ENCODE measurements at regions not wholly inside any gene's neighbourhood (a gene's known extent, or its start where the extent isn't known, plus 50 kb on each side); places are given as distances from the start of the nearest gene placed in this dataset.

DNA sequence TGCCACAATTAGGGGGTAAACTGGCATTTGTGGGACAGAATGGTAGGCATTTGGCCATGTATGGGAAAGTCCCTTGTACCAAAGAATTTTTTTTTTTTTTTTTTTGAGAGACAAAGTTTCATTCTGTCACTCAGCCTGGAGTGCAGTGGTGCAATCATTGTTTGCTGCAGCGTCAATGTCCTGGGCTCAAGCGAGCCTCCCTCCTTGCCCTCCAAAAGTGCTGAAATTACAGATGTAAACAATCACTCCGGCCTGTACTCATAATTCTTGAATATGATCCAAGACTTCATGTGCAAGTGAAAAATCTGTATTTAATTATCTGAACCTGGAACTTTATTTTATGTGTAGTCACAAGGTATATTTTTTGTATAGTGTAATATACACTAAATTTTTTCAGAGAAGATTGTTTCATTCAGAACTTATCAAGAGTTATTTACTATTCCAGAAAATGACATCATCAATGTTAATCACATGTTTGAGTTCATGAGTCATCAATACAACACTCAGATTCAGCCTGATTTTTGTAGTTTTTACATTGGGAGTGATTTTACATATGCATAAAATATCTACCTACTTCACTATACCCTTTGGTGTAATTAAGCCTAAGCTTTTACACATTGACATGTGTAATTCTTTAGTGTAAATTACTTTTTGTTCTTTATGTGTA, 138.7 kb upstream of the L3MBTL4 start:
- no peak overlapping the region for H3K56ac ChIP-seq (ENCODE audit: low read length)
- no peak overlapping the region for H3K9ac ChIP-seq (ENCODE audit: low read length)
- no peak overlapping the region for H4K8ac ChIP-seq (ENCODE audit: low read depth, low read length)
- no peak overlapping the region for H3K4me2 ChIP-seq (ENCODE audit: low read length)
- no peak overlapping the region for H4K5ac ChIP-seq (ENCODE audit: low read length)
- no peak overlapping the region for H3K27ac ChIP-seq (ENCODE audit: low read depth, low read length)
- no peak overlapping the region for H3K4me3 ChIP-seq (ENCODE audit: low read length)
- no CpG with 5 or more reads among the region's 3 CpGs for WGBS (ENCODE audit: extremely low coverage, insufficient coverage, low lambda C conversion rate)
- no peaks in the 10 kb centered on the region for H3K79me1 ChIP-seq (ENCODE audit: low read length)
- no peak overlapping the region for H2BK120ac ChIP-seq (ENCODE audit: low read depth, low read length)
- H2AK5ac ChIP-seq (ENCODE audit: low read length) = no peak overlapping the region
- H3K23ac ChIP-seq (ENCODE audit: low read length) = no peak overlapping the region
- H2BK5ac ChIP-seq (ENCODE audit: low read length) = no peak overlapping the region
- no peaks in the 10 kb centered on the region for H3K4me1 ChIP-seq (ENCODE audit: control insufficient read depth, low read depth, low read length)
- no peaks in the 10 kb centered on the region for H3K36me3 ChIP-seq (ENCODE audit: control insufficient read depth, insufficient read depth, low read length)
- no peak for DNase-seq
- H3K18ac ChIP-seq (ENCODE audit: low read length) = no peak overlapping the region
- H3K27me3 ChIP-seq (ENCODE audit: insufficient read depth, low read length, poor library complexity) = no peaks in the 10 kb centered on the region
- no peak overlapping the region for H2BK15ac ChIP-seq (replicated peaks; ENCODE audit: low read depth)
- H3K79me2 ChIP-seq (ENCODE audit: control insufficient read depth, insufficient read depth, low read length) = no peaks in the 10 kb centered on the region
- H3K4ac ChIP-seq (ENCODE audit: low read depth, low read length) = no peak overlapping the region

- no peaks in the 10 kb centered on the region for H3K36me3 ChIP-seq (ENCODE audit: control insufficient read depth, insufficient read depth, low read length)
- peak overlapping the region; percentile 27 for H3K56ac ChIP-seq (ENCODE audit: low read length)
- H2BK5ac ChIP-seq (ENCODE audit: low read length) = no peak overlapping the region
- no peak overlapping the region for H3K4ac ChIP-seq (ENCODE audit: low read depth, low read length)
- H3K4me1 ChIP-seq (ENCODE audit: control insufficient read depth, low read depth, low read length) = no peaks in the 10 kb centered on the region
- DNase-seq = peak; percentile 40
- peak overlapping the region; percentile 43 for H3K18ac ChIP-seq (ENCODE audit: low read length)
- H3K23ac ChIP-seq (ENCODE audit: low read length) = no peak overlapping the region
- no peak overlapping the region for H3K27ac ChIP-seq (ENCODE audit: low read depth, low read length)
- no peaks in the 10 kb centered on the region for H3K27me3 ChIP-seq (ENCODE audit: insufficient read depth, low read length, poor library complexity)
- H3K9ac ChIP-seq (ENCODE audit: low read length) = no peak overlapping the region
- WGBS (ENCODE audit: extremely low coverage, insufficient coverage, low lambda C conversion rate) = no CpG with 5 or more reads among the region's 18 CpGs
- no peaks in the 10 kb centered on the region for H3K79me2 ChIP-seq (ENCODE audit: control insufficient read depth, insufficient read depth, low read length)
- no peak overlapping the region for H4K8ac ChIP-seq (ENCODE audit: low read depth, low read length)
- no peak overlapping the region for H3K4me3 ChIP-seq (ENCODE audit: low read length)
- H4K5ac ChIP-seq (ENCODE audit: low read length) = no peak overlapping the region
- no peaks in the 10 kb centered on the region for H3K79me1 ChIP-seq (ENCODE audit: low read length)
- no peak overlapping the region for H2AK5ac ChIP-seq (ENCODE audit: low read length)
- H2BK120ac ChIP-seq (ENCODE audit: low read depth, low read length) = peak overlapping the region; percentile 55
- H2BK15ac ChIP-seq (replicated peaks; ENCODE audit: low read depth) = no peak overlapping the region
- H3K4me2 ChIP-seq (ENCODE audit: low read length) = no peak overlapping the region
Measured at GRCh38 chr18:6557057-6557769, 142.5 kb upstream of the L3MBTL4 start.

- H3K4me3 ChIP-seq (ENCODE audit: low read length) = no peak overlapping the region
- H3K79me2 ChIP-seq (ENCODE audit: control insufficient read depth, insufficient read depth, low read length) = no peaks in the 10 kb centered on the region
- H2BK5ac ChIP-seq (ENCODE audit: low read length) = no peak overlapping the region
- no peak overlapping the region for H3K27ac ChIP-seq (ENCODE audit: low read depth, low read length)
- H3K18ac ChIP-seq (ENCODE audit: low read length) = peak overlapping the region; percentile 4
- H3K23ac ChIP-seq (ENCODE audit: low read length) = no peak overlapping the region
- H2BK120ac ChIP-seq (ENCODE audit: low read depth, low read length) = peak overlapping the region; percentile 55
- no peak overlapping the region for H2BK15ac ChIP-seq (replicated peaks; ENCODE audit: low read depth)
- no peak overlapping the region for H3K4ac ChIP-seq (ENCODE audit: low read depth, low read length)
- no peaks in the 10 kb centered on the region for H3K27me3 ChIP-seq (ENCODE audit: insufficient read depth, low read length, poor library complexity)
- no peak for DNase-seq
- H3K36me3 ChIP-seq (ENCODE audit: control insufficient read depth, insufficient read depth, low read length) = no peaks in the 10 kb centered on the region
- no peak overlapping the region for H3K4me2 ChIP-seq (ENCODE audit: low read length)
- no peak overlapping the region for H2AK5ac ChIP-seq (ENCODE audit: low read length)
- H4K8ac ChIP-seq (ENCODE audit: low read depth, low read length) = no peak overlapping the region
- H3K9ac ChIP-seq (ENCODE audit: low read length) = no peak overlapping the region
- H3K79me1 ChIP-seq (ENCODE audit: low read length) = no peaks in the 10 kb centered on the region
- peak overlapping the region; percentile 27 for H3K56ac ChIP-seq (ENCODE audit: low read length)
- WGBS (ENCODE audit: extremely low coverage, insufficient coverage, low lambda C conversion rate) = no CpG with 5 or more reads among the region's 8 CpGs
- no peaks in the 10 kb centered on the region for H3K4me1 ChIP-seq (ENCODE audit: control insufficient read depth, low read depth, low read length)
- H4K5ac ChIP-seq (ENCODE audit: low read length) = no peak overlapping the region
Measured at GRCh38 chr18:6557770-6558248, 143.1 kb upstream of the L3MBTL4 start.

- no peak overlapping the region for H2AK5ac ChIP-seq (ENCODE audit: low read length)
- H3K4me1 ChIP-seq (ENCODE audit: control insufficient read depth, low read depth, low read length) = no peaks in the 10 kb centered on the region
- no peak overlapping the region for H4K5ac ChIP-seq (ENCODE audit: low read length)
- H3K27ac ChIP-seq (ENCODE audit: low read depth, low read length) = no peak overlapping the region
- H3K23ac ChIP-seq (ENCODE audit: low read length) = no peak overlapping the region
- H3K36me3 ChIP-seq (ENCODE audit: control insufficient read depth, insufficient read depth, low read length) = no peaks in the 10 kb centered on the region
- WGBS (ENCODE audit: extremely low coverage, insufficient coverage, low lambda C conversion rate) = no CpG with 5 or more reads among the region's 7 CpGs
- H3K4me3 ChIP-seq (ENCODE audit: low read length) = no peak overlapping the region
- H2BK120ac ChIP-seq (ENCODE audit: low read depth, low read length) = no peak overlapping the region
- peak overlapping the region; percentile 14 for H2BK5ac ChIP-seq (ENCODE audit: low read length)
- H3K4me2 ChIP-seq (ENCODE audit: low read length) = no peak overlapping the region
- H4K8ac ChIP-seq (ENCODE audit: low read depth, low read length) = no peak overlapping the region
- H3K9ac ChIP-seq (ENCODE audit: low read length) = no peak overlapping the region
- H3K79me2 ChIP-seq (ENCODE audit: control insufficient read depth, insufficient read depth, low read length) = no peaks in the 10 kb centered on the region
- no peak overlapping the region for H3K4ac ChIP-seq (ENCODE audit: low read depth, low read length)
- H3K27me3 ChIP-seq (ENCODE audit: insufficient read depth, low read length, poor library complexity) = no peaks in the 10 kb centered on the region
- no peak for DNase-seq
- H3K18ac ChIP-seq (ENCODE audit: low read length) = no peak overlapping the region
- H3K56ac ChIP-seq (ENCODE audit: low read length) = peak overlapping the region; percentile 69
- H3K79me1 ChIP-seq (ENCODE audit: low read length) = no peaks in the 10 kb centered on the region
- H2BK15ac ChIP-seq (replicated peaks; ENCODE audit: low read depth) = no peak overlapping the region
Measured at GRCh38 chr18:6558446-6559156, 143.9 kb upstream of the L3MBTL4 start.

- Histone ChIP-seq H3K18ac (ENCODE audit: low read length) (no peak overlapping the region), H3K4ac (ENCODE audit: low read depth, low read length) (no peak overlapping the region), H3K27me3 (ENCODE audit: insufficient read depth, low read length, poor library complexity) (no peaks in the 10 kb centered on the region), H2BK15ac (replicated peaks; ENCODE audit: low read depth) (no peak overlapping the region), H3K23ac (ENCODE audit: low read length) (no peak overlapping the region), H4K8ac (ENCODE audit: low read depth, low read length) (no peak overlapping the region), H3K56ac (ENCODE audit: low read length) (no peak overlapping the region), H3K27ac (ENCODE audit: low read depth, low read length) (no peak overlapping the region), H2BK5ac (ENCODE audit: low read length) (no peak overlapping the region), H3K36me3 (ENCODE audit: control insufficient read depth, insufficient read depth, low read length) (no peaks in the 10 kb centered on the region), H2BK120ac (ENCODE audit: low read depth, low read length) (no peak overlapping the region), H2AK5ac (ENCODE audit: low read length) (no peak overlapping the region), H3K4me3 (ENCODE audit: low read length) (no peak overlapping the region), H3K9ac (ENCODE audit: low read length) (no peak overlapping the region), H3K79me1 (ENCODE audit: low read length) (no peaks in the 10 kb centered on the region), H3K4me2 (ENCODE audit: low read length) (no peak overlapping the region), H4K5ac (ENCODE audit: low read length) (no peak overlapping the region), H3K4me1 (ENCODE audit: control insufficient read depth, low read depth, low read length) (no peaks in the 10 kb centered on the region), H3K79me2 (ENCODE audit: control insufficient read depth, insufficient read depth, low read length) (no peaks in the 10 kb centered on the region)
- no peak for DNase-seq
- no CpG with 5 or more reads among the region's 1 CpG for WGBS (ENCODE audit: extremely low coverage, insufficient coverage, low lambda C conversion rate)
Measured at GRCh38 chr18:6559296-6559695, 144.6 kb upstream of the L3MBTL4 start.
